Loucy (cell line): ENCODE measurements at regions not wholly inside any gene's neighbourhood (a gene's known extent, or its start where the extent isn't known, plus 50 kb on each side); places are given as distances from the start of the nearest gene placed in this dataset.

Experiments used
- H2AFZ ChIP-seq: fragments of 200-600 bp; sonication (generic); 2 replicates; pipeline ENCODE4 v1.6.0; 2016; ENCODE audit warnings: antibody characterized with exemption, mild to moderate bottlenecking, low read length, moderate library complexity
- H3F3A ChIP-seq: fragments of 200-600 bp; 2 replicates; pipeline ENCODE4 v1.6.0; 2016; ENCODE audit warnings: antibody characterized with exemption, low read depth, mild to moderate bottlenecking
- H3K27me3 ChIP-seq: fragments of 200-600 bp; sonication (generic); 2 replicates; pipeline ENCODE4 v1.6.1; 2014; ENCODE audit warnings: low read length, mild to moderate bottlenecking; ENCODE audit not compliant: insufficient read depth, poor library complexity, severe bottlenecking
- H3K36me3 ChIP-seq: fragments of 200-600 bp; sonication (generic); 2 replicates; pipeline ENCODE4 v1.6.1; 2016; ENCODE audit warnings: low read length; ENCODE audit not compliant: insufficient read depth
- H3K4me1 ChIP-seq: fragments of 200-600 bp; sonication (generic); 2 replicates; pipeline ENCODE4 v1.5.1; 2014; ENCODE audit warnings: low read length, mild to moderate bottlenecking; ENCODE audit not compliant: insufficient read depth, poor library complexity, severe bottlenecking
- H3K4me2 ChIP-seq: fragments of 200-600 bp; sonication (generic); 2 replicates; pipeline ENCODE4 v1.6.0; 2014; ENCODE audit warnings: antibody characterized with exemption, low read length, low read depth, mild to moderate bottlenecking; ENCODE audit not compliant: poor library complexity, severe bottlenecking
- H3K4me3 ChIP-seq: fragments of 200-600 bp; sonication (generic); 2 replicates; pipeline ENCODE4 v1.5.1; 2014; ENCODE audit warnings: low read length, mild to moderate bottlenecking, mixed read lengths; ENCODE audit not compliant: poor library complexity, severe bottlenecking
- H3K79me2 ChIP-seq: fragments of 200-600 bp; sonication (generic); 2 replicates; pipeline ENCODE4 v1.6.1; 2014; ENCODE audit warnings: low read length; ENCODE audit not compliant: insufficient read depth
- H3K9ac ChIP-seq: fragments of 200-600 bp; sonication (generic); 2 replicates; pipeline ENCODE4 v1.6.0; 2014; ENCODE audit warnings: mild to moderate bottlenecking, low read depth, low read length, moderate library complexity; ENCODE audit not compliant: poor library complexity, severe bottlenecking
- H3K9me2 ChIP-seq: fragments of 200-600 bp; sonication (generic); replicated peaks from 2 replicates; pipeline ENCODE4 v1.6.1; 2016; ENCODE audit warnings: low read depth, low read length, mixed read lengths
- H3K9me3 ChIP-seq: fragments of 200-600 bp; sonication (generic); 2 replicates; pipeline ENCODE4 v1.6.1; 2014; ENCODE audit warnings: mild to moderate bottlenecking, antibody characterized with exemption, low read length, low read depth; ENCODE audit not compliant: insufficient read depth
- H4K20me1 ChIP-seq: fragments of 200-600 bp; sonication (generic); 2 replicates; pipeline ENCODE4 v1.6.0; 2014; ENCODE audit warnings: antibody characterized with exemption, low read length, mild to moderate bottlenecking; ENCODE audit not compliant: insufficient read depth, poor library complexity, severe bottlenecking
- EZH2phosphoT487 ChIP-seq: fragments of 200-600 bp; IDR thresholded peaks from 2 replicates; pipeline ENCODE4 v1.6.1; 2018; ENCODE audit warnings: antibody characterized with exemption, mild to moderate bottlenecking, moderate library complexity, borderline replicate concordance
- TF ChIP-seq, protein P1 (sequence below): fragments of 200-600 bp; sonication (generic); conservative IDR thresholded peaks from 2 replicates; pipeline ENCODE4 v1.5.1; 2014; ENCODE audit warnings: mild to moderate bottlenecking, antibody characterized with exemption, low read length

DNA sequence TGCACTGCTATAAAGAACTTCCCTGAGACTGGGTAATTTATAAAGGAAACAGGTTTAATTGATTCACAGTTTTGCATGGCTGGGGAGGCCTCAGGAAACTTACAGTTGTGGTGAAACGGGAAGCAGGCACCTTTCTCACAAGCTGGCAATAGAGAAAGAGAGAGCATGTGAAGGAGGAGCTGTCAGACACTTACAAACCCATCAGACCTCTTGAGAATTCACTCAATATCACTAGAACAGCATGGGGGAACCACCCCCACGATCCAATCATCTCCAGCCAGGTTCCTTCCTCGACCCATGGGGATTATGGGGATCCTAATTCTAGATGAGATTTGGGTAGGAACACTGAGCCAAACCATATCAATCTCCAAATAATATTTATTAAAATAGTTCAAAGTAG lies 729.2 kb upstream of the DDX18 start:
- H3K9me2 ChIP-seq, result no peaks in the 10 kb centered on the region
- TF ChIP-seq, protein P1, sequence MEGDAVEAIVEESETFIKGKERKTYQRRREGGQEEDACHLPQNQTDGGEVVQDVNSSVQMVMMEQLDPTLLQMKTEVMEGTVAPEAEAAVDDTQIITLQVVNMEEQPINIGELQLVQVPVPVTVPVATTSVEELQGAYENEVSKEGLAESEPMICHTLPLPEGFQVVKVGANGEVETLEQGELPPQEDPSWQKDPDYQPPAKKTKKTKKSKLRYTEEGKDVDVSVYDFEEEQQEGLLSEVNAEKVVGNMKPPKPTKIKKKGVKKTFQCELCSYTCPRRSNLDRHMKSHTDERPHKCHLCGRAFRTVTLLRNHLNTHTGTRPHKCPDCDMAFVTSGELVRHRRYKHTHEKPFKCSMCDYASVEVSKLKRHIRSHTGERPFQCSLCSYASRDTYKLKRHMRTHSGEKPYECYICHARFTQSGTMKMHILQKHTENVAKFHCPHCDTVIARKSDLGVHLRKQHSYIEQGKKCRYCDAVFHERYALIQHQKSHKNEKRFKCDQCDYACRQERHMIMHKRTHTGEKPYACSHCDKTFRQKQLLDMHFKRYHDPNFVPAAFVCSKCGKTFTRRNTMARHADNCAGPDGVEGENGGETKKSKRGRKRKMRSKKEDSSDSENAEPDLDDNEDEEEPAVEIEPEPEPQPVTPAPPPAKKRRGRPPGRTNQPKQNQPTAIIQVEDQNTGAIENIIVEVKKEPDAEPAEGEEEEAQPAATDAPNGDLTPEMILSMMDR, result no peak
- TF ChIP-seq EZH2phosphoT487, result no peak

DNA sequence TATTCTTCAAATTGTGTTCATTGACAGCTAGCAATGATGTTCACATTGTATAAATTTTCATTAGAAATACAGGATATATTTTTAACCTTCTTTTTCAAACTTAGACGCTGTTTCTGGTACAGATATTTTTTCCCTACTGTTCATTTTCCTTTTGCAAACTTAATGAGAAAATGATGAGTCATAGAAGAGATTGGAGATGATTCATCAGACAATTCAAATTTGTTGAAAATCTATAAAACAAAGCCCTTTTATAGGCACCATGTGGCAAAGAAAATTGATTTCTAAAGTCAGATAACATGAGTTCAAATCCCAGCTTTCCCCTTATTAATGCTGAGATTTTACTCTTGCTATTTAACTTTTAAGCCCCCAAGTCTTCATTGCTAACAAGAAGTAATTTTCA lies 728.8 kb upstream of the DDX18 start:
- Histone ChIP-seq H3K27me3 (no peaks in the 10 kb centered on the region), H3K9ac (no peak overlapping the region), H3K4me1 (no peaks in the 10 kb centered on the region), H3K4me3 (no peak overlapping the region), H3K4me2 (no peak overlapping the region), H3K9me3 (no peaks in the 10 kb centered on the region), H3K79me2 (no peaks in the 10 kb centered on the region), H2AFZ (no peak overlapping the region), H4K20me1 (no peaks in the 10 kb centered on the region), H3F3A (no peaks in the 10 kb centered on the region), H3K9me2 (no peaks in the 10 kb centered on the region), H3K36me3 (no peaks in the 10 kb centered on the region)
- TF ChIP-seq, protein P1, result no peak
- TF ChIP-seq EZH2phosphoT487, result no peak

More for the DNA sequence above, 729.2 kb upstream of the DDX18 start:
- no peaks in the 10 kb centered on the region for H4K20me1 ChIP-seq
- H3K79me2 ChIP-seq, result no peaks in the 10 kb centered on the region
- H3K27me3 ChIP-seq, result no peaks in the 10 kb centered on the region
- no peaks in the 10 kb centered on the region for H3F3A ChIP-seq
- H3K9me3 ChIP-seq, result no peaks in the 10 kb centered on the region
- no peak overlapping the region for H2AFZ ChIP-seq
- H3K36me3 ChIP-seq, result no peaks in the 10 kb centered on the region
- no peak overlapping the region for H3K9ac ChIP-seq
- no peaks in the 10 kb centered on the region for H3K4me1 ChIP-seq
- H3K4me2 ChIP-seq, result no peak overlapping the region
- H3K4me3 ChIP-seq, result no peak overlapping the region

DNA sequence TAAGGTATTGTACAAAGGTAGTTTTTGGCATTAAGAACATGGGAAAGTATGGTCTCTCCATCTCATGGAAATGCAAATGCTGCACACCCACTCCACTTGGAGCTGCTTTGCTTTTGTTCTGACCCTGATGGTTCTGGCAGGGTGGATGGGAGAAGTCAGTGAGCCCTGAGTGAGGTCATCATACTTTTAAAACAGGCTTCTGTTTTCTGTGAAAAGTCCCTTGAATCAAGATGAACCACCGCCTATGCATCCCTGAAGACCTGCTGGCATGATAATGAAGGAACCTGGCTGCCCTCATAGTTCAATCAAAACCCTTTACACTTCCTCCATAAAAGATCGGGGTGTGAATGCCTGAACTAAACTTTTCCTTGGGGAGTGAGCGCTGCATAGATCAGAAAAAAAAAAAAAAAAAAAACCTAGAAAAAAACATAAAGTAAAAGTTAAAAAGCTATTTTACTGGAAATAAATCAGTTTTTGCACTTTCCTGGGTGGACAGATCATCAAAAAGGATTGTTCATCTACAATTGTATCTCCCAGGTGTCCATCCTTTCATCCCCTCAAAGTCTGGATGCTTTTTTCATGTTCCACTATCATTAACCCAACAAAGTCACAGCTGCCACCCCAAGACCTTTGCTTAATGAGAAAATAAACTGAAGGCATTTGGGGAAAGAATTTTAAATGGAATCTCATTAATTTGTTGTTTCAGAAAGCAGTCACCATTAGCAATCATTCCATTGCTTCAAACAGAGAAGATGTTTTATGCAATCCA lies 728.1 kb upstream of the DDX18 start:
- Histone ChIP-seq H3K4me3 (no peak overlapping the region), H2AFZ (no peak overlapping the region), H3K79me2 (no peaks in the 10 kb centered on the region), H3K9me2 (no peaks in the 10 kb centered on the region), H3K4me1 (no peaks in the 10 kb centered on the region), H3K9ac (no peak overlapping the region), H3F3A (no peaks in the 10 kb centered on the region), H3K4me2 (no peak overlapping the region), H3K36me3 (no peaks in the 10 kb centered on the region), H3K27me3 (no peaks in the 10 kb centered on the region), H4K20me1 (no peaks in the 10 kb centered on the region), H3K9me3 (no peaks in the 10 kb centered on the region)
- TF ChIP-seq, protein P1, result no peak
- no peak for TF ChIP-seq EZH2phosphoT487
